Ovary (tissue), 3 donors: ENCODE measurements at regions not wholly inside any gene's neighbourhood (a gene's known extent, or its start where the extent isn't known, plus 50 kb on each side); places are given as distances from the start of the nearest gene placed in this dataset.

ENCODE experiments used
- POLR2A ChIP-seq: fragments of 450-650 bp; IDR thresholded peaks from one replicate; pipeline ENCODE4 v1.6.1; 2017; ENCODE audit warnings: antibody characterized with exemption, mild to moderate bottlenecking, moderate library complexity
- TF ChIP-seq, protein P1 (sequence below), 3 donors: fragments of 450-650 bp in 2 of 3; fragments of 200-600 bp in 1 of 3; IDR thresholded peaks; one replicate each; pipeline versions ENCODE4 v1.5.1 to v1.8.0; 2016 to 2022; ENCODE audit warnings: antibody characterized with exemption in 3 of 3, mild to moderate bottlenecking in 1 of 3
- donor health status: DM: no; HTN: no; CAD: no.

GRCh38 chrX:13147147-13147546, 102.7 kb upstream of the FAM9C start:
- TF ChIP-seq, protein P1, sequence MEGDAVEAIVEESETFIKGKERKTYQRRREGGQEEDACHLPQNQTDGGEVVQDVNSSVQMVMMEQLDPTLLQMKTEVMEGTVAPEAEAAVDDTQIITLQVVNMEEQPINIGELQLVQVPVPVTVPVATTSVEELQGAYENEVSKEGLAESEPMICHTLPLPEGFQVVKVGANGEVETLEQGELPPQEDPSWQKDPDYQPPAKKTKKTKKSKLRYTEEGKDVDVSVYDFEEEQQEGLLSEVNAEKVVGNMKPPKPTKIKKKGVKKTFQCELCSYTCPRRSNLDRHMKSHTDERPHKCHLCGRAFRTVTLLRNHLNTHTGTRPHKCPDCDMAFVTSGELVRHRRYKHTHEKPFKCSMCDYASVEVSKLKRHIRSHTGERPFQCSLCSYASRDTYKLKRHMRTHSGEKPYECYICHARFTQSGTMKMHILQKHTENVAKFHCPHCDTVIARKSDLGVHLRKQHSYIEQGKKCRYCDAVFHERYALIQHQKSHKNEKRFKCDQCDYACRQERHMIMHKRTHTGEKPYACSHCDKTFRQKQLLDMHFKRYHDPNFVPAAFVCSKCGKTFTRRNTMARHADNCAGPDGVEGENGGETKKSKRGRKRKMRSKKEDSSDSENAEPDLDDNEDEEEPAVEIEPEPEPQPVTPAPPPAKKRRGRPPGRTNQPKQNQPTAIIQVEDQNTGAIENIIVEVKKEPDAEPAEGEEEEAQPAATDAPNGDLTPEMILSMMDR (IDR thresholded peaks at IDR 0.05) = no peak
- no peak for TF ChIP-seq POLR2A
